ENCODE measurements at regions not wholly inside any gene's neighbourhood (a gene's known extent, or its start where the extent isn't known, plus 50 kb on each side); places are given as distances from the start of the nearest gene placed in this dataset.

DNA sequence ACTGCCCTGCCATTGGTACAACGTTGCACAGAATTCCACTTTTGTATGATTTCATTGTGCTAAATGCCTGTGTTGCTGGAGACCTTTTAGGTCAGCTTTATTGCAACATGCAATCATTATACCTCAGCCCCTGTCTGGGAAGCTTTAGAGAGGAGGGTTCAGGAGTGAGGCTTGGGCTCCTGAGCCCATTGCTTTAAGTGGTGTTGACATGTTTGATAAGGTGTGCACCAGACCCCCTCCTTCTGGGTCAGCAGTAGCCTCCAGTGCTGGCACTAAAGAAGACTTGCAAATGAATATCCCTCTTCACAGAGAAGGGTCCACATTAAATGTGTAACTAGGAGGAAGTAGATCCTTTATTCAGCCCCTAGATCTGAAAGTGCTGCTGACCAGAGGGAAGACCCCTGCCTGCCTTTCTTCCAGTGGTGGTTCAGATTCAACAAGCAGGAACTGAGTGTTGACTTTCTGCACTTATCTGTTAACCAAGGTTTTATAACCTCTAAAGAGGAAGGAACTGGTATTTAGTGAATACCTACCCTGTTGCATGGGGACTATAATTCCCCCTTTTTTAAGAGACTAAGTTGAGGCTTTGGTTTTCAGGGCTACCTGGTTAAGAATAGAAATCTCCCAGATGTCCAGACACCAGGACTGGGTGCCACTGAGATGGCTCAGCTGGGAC is 369.4 kb upstream of the IGFBP3 start:
- Histone ChIP-seq H3K9me3 (no peaks in the 10 kb centered on the region), H3K27me3 (replicated peaks in 1 of 2; ENCODE audit: control insufficient read depth in 2 of 2, extremely low read depth in 1 of 2, insufficient read depth in 2 of 2, low read length in 1 of 2) (no peaks in the 10 kb centered on the region), H3K27ac (ENCODE audit: low read length) (no peak overlapping the region), H3K4me1 (ENCODE audit: control insufficient read depth in 1 of 2, extremely low read depth in 1 of 2, insufficient read depth in 2 of 2, low read length in 2 of 2) (no peaks in the 10 kb centered on the region), H3K4me3 (ENCODE audit: control insufficient read depth in 1 of 2, extremely low read depth in 1 of 2, low read length in 1 of 2) (no peak overlapping the region), H3K36me3 (ENCODE audit: control insufficient read depth in 2 of 2, extremely low read depth in 1 of 2, insufficient read depth in 1 of 2, low read length in 1 of 2) (no peaks in the 10 kb centered on the region)
- H3K9me3 Mint-ChIP-seq = peaks cover 0 to 5% (median 0%) of the 10 kb centered on the region in 3 donors
- H3K4me3 Mint-ChIP-seq = no peak overlapping the region
- no peak overlapping the region for H3K27ac Mint-ChIP-seq
- no peak for ATAC-seq (replicated peaks in 1 of 4)
- no peaks in the 10 kb centered on the region for H3K4me1 Mint-ChIP-seq
- H3K36me3 Mint-ChIP-seq = no peaks in the 10 kb centered on the region
- 33% methylated on average over 1 of the region's 1 CpG for WGBS (ENCODE audit: insufficient coverage)
- no peaks in the 10 kb centered on the region for H3K27me3 Mint-ChIP-seq
- ChIA-PET POLR2A (no interaction called here), CTCF (no interaction called here)
- DNase-seq = no peak

GRCh38 chr7:46288861-46289260 is 367.8 kb upstream of the IGFBP3 start:
- WGBS (ENCODE audit: insufficient coverage) = 40% methylated on average over 1 of the region's 3 CpGs

DNA sequence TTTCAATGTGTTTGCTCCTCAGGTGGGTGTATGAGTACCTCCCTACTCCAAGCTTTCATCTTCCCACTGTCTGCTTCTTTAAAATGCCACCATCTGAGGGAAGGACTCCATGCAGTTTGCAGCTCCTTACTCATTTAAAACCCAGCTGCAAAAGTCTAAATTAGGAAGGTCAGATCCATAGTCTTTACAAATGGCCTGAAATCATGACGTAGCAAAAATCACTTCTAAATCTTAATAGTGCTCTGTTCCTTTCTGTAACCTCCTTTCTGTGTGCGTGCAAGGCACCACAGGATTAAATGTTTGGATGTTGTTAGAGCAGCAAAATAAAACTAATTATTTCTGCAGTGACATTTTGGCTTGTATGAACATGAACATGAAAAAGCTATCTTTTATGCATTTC is 366.9 kb upstream of the IGFBP3 start:
- no CpG with 5 or more reads among the region's 2 CpGs for WGBS (ENCODE audit: insufficient coverage)
- CTCF ChIA-PET = no interaction called here

More at GRCh38 chr7:46288861-46289260, 367.8 kb upstream of the IGFBP3 start:
- Histone ChIP-seq H3K27me3 (replicated peaks in 1 of 2; ENCODE audit: control insufficient read depth in 2 of 2, extremely low read depth in 1 of 2, insufficient read depth in 2 of 2, low read length in 1 of 2) (no peaks in the 10 kb centered on the region), H3K4me3 (ENCODE audit: control insufficient read depth in 1 of 2, extremely low read depth in 1 of 2, low read length in 1 of 2) (no peak overlapping the region), H3K36me3 (ENCODE audit: control insufficient read depth in 2 of 2, extremely low read depth in 1 of 2, insufficient read depth in 1 of 2, low read length in 1 of 2) (no peaks in the 10 kb centered on the region), H3K4me1 (ENCODE audit: control insufficient read depth in 1 of 2, extremely low read depth in 1 of 2, insufficient read depth in 2 of 2, low read length in 2 of 2) (no peaks in the 10 kb centered on the region), H3K9me3 (no peaks in the 10 kb centered on the region), H3K27ac (ENCODE audit: low read length) (no peak overlapping the region)
- H3K4me3 Mint-ChIP-seq = no peak overlapping the region
- ChIA-PET CTCF (no interaction called here), POLR2A (no interaction called here)
- ATAC-seq (replicated peaks in 1 of 4) (no peak), DNase-seq (no peak)
- no peak overlapping the region for H3K27ac Mint-ChIP-seq
- no peaks in the 10 kb centered on the region for H3K36me3 Mint-ChIP-seq
- no peaks in the 10 kb centered on the region for H3K4me1 Mint-ChIP-seq
- peaks cover 0 to 7% (median 5%) of the 10 kb centered on the region in 3 donors for H3K9me3 Mint-ChIP-seq
- no peaks in the 10 kb centered on the region for H3K27me3 Mint-ChIP-seq

DNA sequence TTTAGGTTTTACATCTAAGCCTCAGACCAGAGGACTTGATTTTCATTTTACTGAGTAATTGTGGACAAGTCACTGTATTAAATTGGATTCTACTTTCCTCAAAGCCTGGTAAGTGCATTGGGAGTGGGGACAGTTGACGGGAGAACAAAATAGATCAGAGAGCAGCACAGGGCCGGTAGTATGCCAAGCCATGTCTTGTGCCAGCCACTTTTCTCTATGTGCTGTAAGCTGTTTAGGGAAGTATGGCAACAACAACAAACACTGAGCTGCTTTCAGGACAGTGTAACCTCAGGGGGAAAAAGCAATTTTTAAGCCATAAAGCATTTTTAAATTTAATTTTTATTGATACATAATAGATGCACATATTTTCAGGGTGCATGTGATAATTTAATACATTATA is 365.9 kb upstream of the IGFBP3 start:
- H3K27me3 Mint-ChIP-seq = no peaks in the 10 kb centered on the region
- Histone ChIP-seq H3K4me1 (ENCODE audit: control insufficient read depth in 1 of 2, extremely low read depth in 1 of 2, insufficient read depth in 2 of 2, low read length in 2 of 2) (no peaks in the 10 kb centered on the region), H3K36me3 (ENCODE audit: control insufficient read depth in 2 of 2, extremely low read depth in 1 of 2, insufficient read depth in 1 of 2, low read length in 1 of 2) (no peaks in the 10 kb centered on the region), H3K4me3 (ENCODE audit: control insufficient read depth in 1 of 2, extremely low read depth in 1 of 2, low read length in 1 of 2) (no peak overlapping the region), H3K27me3 (replicated peaks in 1 of 2; ENCODE audit: control insufficient read depth in 2 of 2, extremely low read depth in 1 of 2, insufficient read depth in 2 of 2, low read length in 1 of 2) (no peaks in the 10 kb centered on the region), H3K9me3 (no peaks in the 10 kb centered on the region), H3K27ac (ENCODE audit: low read length) (no peak overlapping the region)
- no peak overlapping the region for H3K27ac Mint-ChIP-seq
- H3K36me3 Mint-ChIP-seq = no peaks in the 10 kb centered on the region
- CTCF ChIA-PET = no interaction called here
- DNase-seq (no peak), ATAC-seq (replicated peaks in 1 of 4) (no peak)
- peaks cover 0 to 13% (median 5%) of the 10 kb centered on the region in 3 donors for H3K9me3 Mint-ChIP-seq
- 60% methylated on average over 1 of the region's 2 CpGs for WGBS (ENCODE audit: insufficient coverage)
- POLR2A ChIA-PET = interaction anchor here in 1 of 2 donors (0.7 kb wide), 1 partner anchor 15 kb away, joined by 3 read pairs; no protein-coding TSS in a partner anchor
- H3K4me1 Mint-ChIP-seq = no peaks in the 10 kb centered on the region
- H3K4me3 Mint-ChIP-seq = no peak overlapping the region

More for the DNA sequence above, 366.9 kb upstream of the IGFBP3 start:
- no peaks in the 10 kb centered on the region for H3K36me3 Mint-ChIP-seq
- Histone ChIP-seq H3K27ac (ENCODE audit: low read length) (no peak overlapping the region), H3K4me3 (ENCODE audit: control insufficient read depth in 1 of 2, extremely low read depth in 1 of 2, low read length in 1 of 2) (no peak overlapping the region), H3K27me3 (replicated peaks in 1 of 2; ENCODE audit: control insufficient read depth in 2 of 2, extremely low read depth in 1 of 2, insufficient read depth in 2 of 2, low read length in 1 of 2) (no peaks in the 10 kb centered on the region), H3K9me3 (no peaks in the 10 kb centered on the region), H3K4me1 (ENCODE audit: control insufficient read depth in 1 of 2, extremely low read depth in 1 of 2, insufficient read depth in 2 of 2, low read length in 2 of 2) (no peaks in the 10 kb centered on the region), H3K36me3 (ENCODE audit: control insufficient read depth in 2 of 2, extremely low read depth in 1 of 2, insufficient read depth in 1 of 2, low read length in 1 of 2) (no peaks in the 10 kb centered on the region)
- H3K4me1 Mint-ChIP-seq = no peaks in the 10 kb centered on the region
- ATAC-seq (replicated peaks in 1 of 4) (no peak), DNase-seq (no peak)
- peaks cover 0 to 13% (median 5%) of the 10 kb centered on the region in 3 donors for H3K9me3 Mint-ChIP-seq
- POLR2A ChIA-PET = no interaction called here
- H3K27me3 Mint-ChIP-seq = no peaks in the 10 kb centered on the region
- no peak overlapping the region for H3K4me3 Mint-ChIP-seq
- H3K27ac Mint-ChIP-seq = no peak overlapping the region

DNA sequence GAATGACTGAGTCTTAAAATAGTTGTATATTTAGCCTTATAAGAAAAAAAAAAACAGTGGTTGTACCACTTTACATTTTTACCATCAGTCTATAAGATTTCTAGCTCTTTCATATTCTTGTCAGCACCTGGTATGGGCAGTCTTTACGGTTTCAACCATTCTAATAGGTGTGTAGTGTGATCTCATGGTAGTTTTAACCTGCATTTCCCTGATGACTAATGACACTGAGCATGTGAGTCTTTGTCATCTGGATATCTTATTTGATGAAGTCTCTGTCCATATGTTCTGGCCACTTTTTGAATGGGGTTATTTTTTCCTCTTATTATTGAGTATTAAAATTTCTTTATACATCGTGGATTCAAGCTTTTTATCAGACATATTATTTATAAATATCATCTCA is 365.3 kb upstream of the IGFBP3 start:
- no peak overlapping the region for H3K4me3 Mint-ChIP-seq
- Histone ChIP-seq H3K36me3 (ENCODE audit: control insufficient read depth in 2 of 2, extremely low read depth in 1 of 2, insufficient read depth in 1 of 2, low read length in 1 of 2) (no peaks in the 10 kb centered on the region), H3K4me1 (ENCODE audit: control insufficient read depth in 1 of 2, extremely low read depth in 1 of 2, insufficient read depth in 2 of 2, low read length in 2 of 2) (no peaks in the 10 kb centered on the region), H3K27me3 (replicated peaks in 1 of 2; ENCODE audit: control insufficient read depth in 2 of 2, extremely low read depth in 1 of 2, insufficient read depth in 2 of 2, low read length in 1 of 2) (no peaks in the 10 kb centered on the region), H3K4me3 (ENCODE audit: control insufficient read depth in 1 of 2, extremely low read depth in 1 of 2, low read length in 1 of 2) (no peak overlapping the region), H3K9me3 (no peaks in the 10 kb centered on the region), H3K27ac (ENCODE audit: low read length) (no peak overlapping the region)
- no peaks in the 10 kb centered on the region for H3K36me3 Mint-ChIP-seq
- H3K4me1 Mint-ChIP-seq = no peaks in the 10 kb centered on the region
- CTCF ChIA-PET = no interaction called here
- no CpG with 5 or more reads among the region's 2 CpGs for WGBS (ENCODE audit: insufficient coverage)
- ATAC-seq (replicated peaks in 1 of 4) (no peak), DNase-seq (no peak)
- H3K27me3 Mint-ChIP-seq = no peaks in the 10 kb centered on the region
- H3K27ac Mint-ChIP-seq = no peak overlapping the region
- POLR2A ChIA-PET = interaction anchor here in 1 of 2 donors (0.7 kb wide), 1 partner anchor 14 kb away, joined by 3 read pairs; no protein-coding TSS in a partner anchor
- peaks cover 0 to 13% (median 1%) of the 10 kb centered on the region in 3 donors for H3K9me3 Mint-ChIP-seq

DNA sequence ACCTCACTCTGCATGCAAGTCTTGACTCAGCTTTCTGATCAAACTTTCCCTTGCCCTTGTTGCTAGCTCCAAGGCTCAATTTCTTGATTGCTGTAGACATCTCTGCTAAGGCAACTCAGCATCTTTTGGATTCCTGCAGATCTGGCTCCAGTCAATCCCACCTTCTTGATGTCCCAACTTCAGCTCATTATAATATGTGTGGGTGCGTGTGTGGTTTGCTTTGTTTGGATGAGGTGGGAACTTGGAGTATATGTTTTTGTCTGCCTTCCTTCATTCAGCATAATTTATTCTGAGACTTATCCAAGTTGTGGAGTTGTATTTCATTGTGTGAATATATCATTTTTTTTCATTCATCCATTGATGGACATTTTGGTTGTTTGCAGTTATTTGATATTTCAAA is 364.8 kb upstream of the IGFBP3 start:
- H3K4me1 ChIP-seq (ENCODE audit: control insufficient read depth in 1 of 2, extremely low read depth in 1 of 2, insufficient read depth in 2 of 2, low read length in 2 of 2) = no peaks in the 10 kb centered on the region
- no peak overlapping the region for H3K4me3 ChIP-seq (ENCODE audit: control insufficient read depth in 1 of 2, extremely low read depth in 1 of 2, low read length in 1 of 2)
- Mint-ChIP-seq H3K27me3 (no peaks in the 10 kb centered on the region), H3K4me1 (no peaks in the 10 kb centered on the region), H3K27ac (no peak overlapping the region), H3K36me3 (no peaks in the 10 kb centered on the region), H3K9me3 (peaks cover 0 to 13% (median 0%) of the 10 kb centered on the region in 3 donors), H3K4me3 (no peak overlapping the region)
- no peak for ATAC-seq (replicated peaks in 1 of 4)
- H3K27me3 ChIP-seq (replicated peaks in 1 of 2; ENCODE audit: control insufficient read depth in 2 of 2, extremely low read depth in 1 of 2, insufficient read depth in 2 of 2, low read length in 1 of 2) = no peaks in the 10 kb centered on the region
- DNase-seq = no peak
- no peaks in the 10 kb centered on the region for H3K9me3 ChIP-seq
- H3K27ac ChIP-seq (ENCODE audit: low read length) = no peak overlapping the region
- no peaks in the 10 kb centered on the region for H3K36me3 ChIP-seq (ENCODE audit: control insufficient read depth in 2 of 2, extremely low read depth in 1 of 2, insufficient read depth in 1 of 2, low read length in 1 of 2)
- POLR2A ChIA-PET = no interaction called here
- WGBS (ENCODE audit: insufficient coverage) = no CpG with 5 or more reads among the region's 1 CpG
- CTCF ChIA-PET = no interaction called here

Measured in T-cell (primary cell).